ENCODE measurements at regions not wholly inside any gene's neighbourhood (a gene's known extent, or its start where the extent isn't known, plus 50 kb on each side); places are given as distances from the start of the nearest gene placed in this dataset.
"Not testable (repeated sequence)": the region's sequence is repeated elsewhere in the genome, so short reads cannot be mapped to it uniquely, and the experiment has no call there.

DNA sequence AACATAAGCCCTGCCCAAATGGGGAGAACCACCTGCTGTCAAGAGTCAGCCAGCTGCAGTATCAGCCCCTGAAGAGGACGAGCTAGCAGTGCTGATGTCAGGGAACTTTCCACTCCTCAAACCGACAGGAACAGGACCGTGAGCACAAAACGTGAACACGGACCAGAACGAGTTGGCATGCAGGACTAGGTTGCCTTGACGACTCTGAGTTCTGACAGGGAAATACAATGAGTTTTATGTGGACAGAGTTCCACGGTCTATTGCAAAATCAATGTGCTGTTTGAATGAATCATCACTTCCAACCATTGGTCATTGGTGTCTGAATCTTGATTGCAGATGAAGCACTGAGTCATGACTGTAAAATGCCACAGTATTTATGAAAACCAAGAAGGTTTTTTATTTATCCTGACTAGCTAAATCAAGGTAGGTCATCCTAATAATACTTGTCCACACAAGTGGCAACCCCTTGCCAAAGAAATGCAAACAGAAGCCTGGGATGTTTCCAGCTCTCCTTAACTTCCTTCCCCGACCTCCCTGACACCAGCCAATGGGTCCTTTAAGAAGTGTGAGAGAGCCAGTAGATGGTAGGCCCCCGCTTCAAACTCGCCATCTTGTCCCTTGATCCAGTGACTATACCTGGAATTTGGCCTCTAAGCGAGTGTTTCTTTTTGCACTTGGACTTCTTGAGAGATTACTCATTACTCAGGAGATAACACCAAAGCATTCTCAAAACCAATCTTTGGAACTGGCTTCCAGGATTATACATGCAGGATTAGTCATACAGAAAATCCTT, 119.6 kb downstream of the ASB7 start:
- peak; percentile 57 for DNase-seq

DNA sequence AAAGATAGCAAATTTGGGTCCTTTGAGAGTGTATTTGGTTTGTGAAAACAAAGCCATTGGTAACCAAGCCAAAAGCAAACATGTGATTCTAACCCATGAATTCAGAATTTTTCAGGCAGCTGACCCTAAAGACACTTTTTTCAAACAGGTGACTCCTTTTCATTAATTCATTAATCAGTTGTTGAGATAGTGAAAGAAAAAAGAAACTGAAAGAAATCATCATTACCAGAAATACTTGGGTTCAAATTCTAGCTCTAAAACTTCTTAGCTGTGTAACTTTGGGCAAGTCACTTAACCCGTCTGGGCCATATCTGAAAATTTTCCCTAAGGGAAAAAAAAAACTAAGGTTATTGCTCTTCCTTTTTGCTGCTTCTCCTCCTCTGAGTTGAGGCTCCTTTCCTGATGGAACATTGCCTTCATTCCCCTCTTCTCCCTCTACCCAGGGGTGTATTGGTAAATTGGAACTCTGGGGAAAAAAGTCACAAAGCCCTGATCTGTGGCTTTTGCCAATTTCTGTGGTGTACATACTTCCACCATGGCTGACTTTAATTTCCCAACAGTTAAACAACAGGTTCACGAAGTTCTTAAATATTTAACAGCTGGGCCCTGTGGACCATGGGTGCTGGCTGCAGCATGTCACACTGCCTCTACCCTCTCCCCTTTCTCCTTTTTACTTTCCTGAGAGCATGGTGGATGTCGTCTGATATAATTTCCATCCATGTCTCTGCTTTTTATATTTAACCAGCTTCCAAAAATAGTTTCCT, 120.3 kb downstream of the ASB7 start:
- no peak for DNase-seq

DNA sequence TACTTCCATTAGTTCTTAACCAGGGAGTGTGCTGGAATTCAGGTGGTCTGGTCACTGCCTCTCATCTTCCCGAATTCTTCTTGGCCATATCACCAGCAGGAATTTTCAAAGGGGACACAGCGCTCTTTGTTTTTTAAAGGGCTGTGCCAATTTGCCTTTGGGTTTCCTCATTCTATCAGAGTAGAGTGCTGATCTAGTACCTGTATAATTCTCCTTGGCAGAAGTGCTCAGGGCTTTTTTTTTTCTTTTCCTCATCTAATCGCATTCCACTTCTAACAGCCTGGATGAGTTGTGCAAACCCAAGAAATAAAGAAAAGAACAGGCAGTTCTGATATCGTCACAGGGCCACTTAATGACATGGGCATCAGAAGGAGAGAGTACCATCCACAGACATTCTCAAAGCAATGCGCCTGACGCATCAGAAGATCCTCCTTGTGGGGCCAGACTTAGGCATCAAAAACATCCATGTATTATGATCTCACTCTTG, 121.0 kb downstream of the ASB7 start:
- DNase-seq, result no peak

DNA sequence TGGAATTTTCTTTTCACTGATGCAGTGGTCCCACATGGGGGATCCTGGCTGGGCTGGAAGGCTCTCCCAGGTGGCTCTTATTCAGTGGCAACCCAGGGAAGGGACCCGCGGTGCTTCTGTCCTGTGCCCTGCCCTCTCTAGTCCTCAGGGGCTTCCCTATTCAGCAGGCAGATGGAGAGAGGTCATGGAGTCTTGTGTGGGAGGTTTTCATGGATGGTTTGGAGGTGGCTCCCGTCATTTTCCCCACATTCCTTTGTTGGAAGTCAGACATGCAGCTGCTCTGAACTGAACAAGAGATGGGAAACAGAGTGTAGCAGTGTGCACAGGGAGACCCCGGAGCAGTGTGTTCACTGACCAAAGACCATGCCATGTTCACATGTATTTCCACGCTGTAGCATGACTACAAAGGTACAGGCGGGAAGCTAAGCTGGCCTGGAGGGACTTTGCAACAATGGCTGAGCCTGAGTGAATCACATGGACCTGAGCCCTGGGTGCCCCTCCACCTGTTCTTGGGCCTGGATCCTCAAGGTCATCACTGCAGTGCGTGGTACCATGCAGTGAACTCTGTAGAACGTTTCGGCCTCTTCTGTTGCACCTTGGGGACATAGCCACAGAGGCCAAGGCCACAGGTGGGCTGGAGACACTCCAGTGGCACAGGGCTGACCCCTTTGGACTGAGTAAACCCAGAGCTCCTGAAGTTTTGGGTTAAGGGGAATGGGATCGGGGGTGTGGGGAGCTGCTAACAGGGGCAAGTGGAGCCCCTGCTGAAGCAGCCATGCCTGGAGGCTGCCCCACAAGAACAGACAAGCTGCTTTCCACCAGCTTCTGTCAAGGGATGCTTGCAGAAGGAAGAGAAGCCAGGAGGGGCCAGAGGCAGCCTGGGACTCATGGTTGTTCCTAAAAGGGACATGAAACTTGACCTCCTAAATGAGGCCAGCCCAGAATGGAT, 123.0 kb downstream of the ASB7 start:
- no peak for DNase-seq

DNA sequence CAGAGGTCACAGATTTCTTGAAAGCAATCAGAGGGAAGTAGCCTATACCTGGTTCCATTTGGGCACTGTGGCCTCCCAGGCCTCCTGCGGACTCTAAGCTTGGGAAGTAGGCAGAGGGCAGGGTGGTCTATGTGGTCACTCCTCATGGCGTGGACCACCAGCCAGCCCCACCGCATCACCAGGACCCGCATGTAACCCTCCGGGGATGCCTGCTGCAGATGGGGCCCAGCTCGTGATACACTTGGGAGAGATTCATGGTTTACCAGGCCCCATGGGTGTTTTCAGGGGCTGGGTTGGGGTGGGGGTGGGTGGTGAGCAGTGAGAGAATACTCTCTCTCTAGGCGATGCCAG, 123.7 kb downstream of the ASB7 start:
- no peak for DNase-seq

DNA sequence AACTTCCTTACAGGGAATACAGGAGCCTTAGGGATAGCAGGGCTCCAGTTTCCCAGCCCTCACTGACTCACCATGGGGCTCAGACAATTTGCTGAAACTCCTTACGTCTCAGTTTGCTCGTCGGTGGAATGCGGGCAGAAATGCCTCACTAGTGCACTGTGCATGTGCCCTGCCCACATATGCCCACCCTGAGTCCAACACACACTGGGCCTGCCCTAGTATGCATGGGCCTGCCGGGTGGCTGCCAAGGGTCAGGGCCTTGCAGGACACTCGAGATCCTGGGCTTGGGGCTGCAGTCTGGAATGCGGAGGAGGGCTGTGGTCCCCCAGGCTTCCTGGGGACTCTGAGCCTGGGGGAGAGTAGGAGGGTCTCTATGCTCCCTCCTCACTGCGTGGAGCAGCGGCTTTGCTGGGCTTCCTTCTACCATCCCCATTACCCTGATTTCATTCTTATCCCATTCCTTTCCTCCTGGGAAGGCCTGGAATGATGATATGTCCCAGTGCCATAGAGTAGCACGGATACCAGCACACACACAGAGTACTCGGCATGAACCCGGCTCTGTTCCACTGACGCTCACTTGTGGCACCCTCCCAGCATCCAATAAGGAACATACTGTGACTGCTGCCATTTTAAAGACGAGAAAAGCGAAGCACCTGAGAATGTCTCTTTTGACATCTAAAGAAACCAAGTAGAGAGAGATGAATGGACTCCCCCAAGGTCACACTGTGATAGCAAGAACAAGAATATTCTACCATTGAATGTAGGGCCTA, 124.2 kb downstream of the ASB7 start:
- no peak for DNase-seq

DNA sequence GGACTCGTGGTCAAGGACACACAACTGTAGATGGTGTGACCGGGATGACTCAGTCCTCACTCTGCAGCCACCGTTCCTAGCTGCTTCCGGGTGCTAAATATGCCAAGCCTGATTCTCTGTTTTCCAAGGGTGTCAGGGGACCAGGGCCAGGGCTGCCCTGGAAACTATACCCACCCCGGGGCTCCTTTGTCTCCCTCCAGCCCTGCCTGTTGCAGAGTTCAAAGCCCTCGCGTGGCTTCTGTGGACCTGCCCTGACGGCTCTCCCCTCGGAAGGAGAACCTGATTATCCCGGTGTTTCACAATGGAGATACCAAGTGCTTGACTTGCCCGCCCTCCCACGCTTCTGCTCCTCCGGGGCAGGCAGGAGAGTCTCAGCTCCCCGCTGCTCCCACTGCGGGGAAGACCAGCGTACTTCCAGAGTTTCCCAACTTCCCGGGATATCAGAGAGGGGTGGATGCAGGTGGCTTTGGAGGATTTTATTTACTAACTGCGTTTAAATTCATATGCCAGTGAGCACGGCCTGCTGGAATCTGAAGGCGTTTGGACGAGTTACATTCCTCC, 125.0 kb downstream of the ASB7 start:
- DNase-seq, result no peak

DNA sequence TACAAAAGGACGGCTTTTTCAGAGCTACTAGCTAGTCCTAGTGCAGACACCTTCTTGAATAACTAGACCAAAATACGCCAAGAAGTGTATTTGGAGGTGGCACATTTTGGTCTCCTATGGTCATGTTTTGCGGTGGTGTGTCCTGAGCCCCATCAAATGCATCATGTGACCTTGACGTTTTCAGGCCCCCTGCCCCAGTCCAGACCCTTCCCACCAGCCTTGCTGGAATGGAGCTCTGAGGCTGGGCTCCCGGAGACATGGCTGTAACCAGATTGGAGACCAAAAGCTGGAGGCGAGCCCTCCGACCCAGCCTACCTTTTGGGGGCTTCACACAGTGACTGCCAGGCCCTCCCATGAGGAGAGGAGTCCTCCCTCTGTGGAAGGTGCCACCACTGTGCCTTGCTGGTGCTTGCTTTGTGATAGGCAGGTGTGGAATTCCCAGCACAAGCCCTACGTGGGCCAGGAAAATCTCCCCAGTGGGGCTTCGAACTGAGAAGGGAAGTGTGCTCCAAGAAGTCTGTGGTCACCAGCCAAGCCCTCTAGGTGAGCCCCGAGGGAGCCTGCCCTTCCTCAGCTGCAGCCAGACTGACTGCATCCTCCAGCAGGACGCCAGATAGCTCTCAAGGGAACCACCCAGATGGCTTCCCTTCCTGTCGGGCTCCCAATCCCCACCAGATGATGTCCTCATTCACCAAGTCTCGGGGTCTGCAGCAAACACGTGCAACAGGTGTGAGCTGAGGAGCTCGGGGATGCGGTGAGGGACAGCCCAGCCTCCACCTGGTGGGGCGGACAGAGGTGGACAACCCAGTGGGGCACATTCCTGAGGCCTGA, 126.2 kb downstream of the ASB7 start:
- no peak for DNase-seq

DNA sequence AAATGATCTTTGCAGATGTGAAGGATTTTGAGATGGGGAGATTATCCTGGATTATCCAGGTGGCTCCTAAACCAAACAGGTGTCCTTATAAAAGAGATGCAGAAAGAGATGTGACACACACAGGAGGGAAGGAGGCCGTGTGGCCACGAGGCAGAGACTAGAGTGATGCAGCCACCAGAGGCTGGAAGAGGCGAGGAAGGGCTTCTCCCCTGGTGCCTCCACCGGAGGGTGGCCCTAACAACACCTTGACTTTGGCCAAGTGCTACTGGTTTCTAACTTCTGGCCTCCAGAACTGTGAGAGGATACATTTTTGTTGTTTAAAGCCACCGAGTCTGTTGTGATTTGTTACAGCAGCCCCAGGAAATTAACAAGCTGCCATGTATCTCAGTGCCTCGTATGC, 127.1 kb downstream of the ASB7 start:
- DNase-seq, result no peak

DNA sequence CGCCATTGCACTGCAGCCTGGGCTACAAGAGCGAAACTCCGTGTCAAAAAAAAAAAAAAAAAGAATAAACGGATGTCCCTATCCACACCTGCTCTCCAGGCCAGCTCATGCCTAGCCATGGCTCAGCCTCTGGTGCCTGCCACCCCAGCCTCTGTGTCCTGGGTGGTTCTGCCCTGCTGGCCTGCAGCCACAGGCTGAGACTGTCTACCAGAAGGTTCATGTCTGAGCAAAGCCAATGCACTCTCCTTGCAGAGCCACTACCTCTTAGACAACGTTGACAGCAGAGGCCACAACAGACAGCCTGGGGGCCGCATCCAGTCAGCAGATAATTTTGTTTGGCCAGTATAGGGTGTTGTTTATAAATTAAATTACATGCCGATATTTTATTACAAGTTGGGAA, 127.7 kb downstream of the ASB7 start:
- no peak for DNase-seq

DNA sequence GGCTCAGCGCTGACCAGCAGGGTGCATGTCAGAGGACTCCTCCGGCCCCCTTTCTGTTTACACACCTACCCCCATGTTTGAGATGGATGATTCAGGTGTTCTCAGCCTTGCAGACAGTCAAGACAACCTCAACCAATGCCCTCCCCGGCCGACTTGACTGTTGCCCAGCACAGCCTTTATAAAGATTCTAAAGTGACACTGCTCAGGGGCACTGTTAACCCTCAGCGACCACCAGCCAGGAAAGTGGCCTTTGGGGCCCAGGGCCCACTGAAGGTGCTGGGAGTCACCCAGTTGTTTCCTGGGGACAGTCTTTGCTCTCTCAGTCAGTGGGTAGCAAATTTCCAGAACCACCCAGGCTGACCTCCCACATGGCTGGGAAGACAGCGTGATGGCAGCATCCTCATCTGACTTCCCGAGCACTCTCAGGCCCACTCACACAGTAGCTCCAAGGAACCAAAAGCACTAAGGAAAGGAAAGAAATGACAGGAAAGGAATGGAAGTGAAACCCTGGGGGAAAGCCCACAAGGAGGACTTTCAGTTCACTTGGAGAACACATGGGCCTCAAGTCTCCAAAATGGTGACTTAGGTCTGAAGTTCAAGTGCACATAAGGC, 128.4 kb downstream of the ASB7 start:
- DNase-seq, result no peak

DNA sequence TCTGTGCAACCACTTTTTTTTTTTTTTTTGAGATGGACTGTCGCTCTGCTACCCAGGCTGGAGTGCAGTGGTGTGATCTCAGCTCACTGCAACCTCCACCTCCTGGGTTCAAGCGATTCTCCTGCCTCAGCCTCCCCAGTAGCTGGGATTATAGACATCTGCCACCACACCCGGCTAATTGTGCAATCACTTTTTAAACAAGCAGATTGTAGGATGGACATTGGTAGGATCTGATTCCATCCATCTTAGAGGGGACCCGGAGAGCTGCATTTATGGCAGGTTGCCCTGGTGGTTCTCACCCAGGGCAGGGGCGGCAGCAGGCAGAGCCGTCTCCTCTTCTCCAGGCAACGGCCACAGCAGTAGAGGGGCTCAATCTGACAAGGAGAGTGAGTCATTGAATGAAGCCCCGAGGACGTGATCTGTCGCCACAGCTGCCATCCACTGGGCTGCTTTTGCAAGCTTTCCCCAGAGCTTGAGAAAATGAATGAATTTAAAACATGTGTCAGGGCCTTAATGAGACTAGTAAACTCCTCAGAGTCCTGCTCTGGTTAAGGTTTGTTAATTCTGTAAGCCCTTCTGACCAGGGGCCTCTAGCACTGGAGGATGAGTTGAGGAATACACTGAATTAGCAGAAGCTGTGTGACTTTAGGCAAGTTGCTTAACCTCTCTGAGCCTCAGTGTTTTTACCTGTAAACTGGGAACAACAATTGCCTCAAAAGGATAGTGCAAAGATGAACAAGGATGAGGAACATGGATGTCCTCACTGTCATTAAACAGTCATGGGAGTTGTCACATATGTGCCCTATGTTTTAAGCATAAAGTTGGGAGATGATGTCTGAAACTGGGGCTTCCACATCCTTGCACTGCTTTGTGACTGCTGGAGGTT, 129.1 kb downstream of the ASB7 start:
- no peak for DNase-seq

DNA sequence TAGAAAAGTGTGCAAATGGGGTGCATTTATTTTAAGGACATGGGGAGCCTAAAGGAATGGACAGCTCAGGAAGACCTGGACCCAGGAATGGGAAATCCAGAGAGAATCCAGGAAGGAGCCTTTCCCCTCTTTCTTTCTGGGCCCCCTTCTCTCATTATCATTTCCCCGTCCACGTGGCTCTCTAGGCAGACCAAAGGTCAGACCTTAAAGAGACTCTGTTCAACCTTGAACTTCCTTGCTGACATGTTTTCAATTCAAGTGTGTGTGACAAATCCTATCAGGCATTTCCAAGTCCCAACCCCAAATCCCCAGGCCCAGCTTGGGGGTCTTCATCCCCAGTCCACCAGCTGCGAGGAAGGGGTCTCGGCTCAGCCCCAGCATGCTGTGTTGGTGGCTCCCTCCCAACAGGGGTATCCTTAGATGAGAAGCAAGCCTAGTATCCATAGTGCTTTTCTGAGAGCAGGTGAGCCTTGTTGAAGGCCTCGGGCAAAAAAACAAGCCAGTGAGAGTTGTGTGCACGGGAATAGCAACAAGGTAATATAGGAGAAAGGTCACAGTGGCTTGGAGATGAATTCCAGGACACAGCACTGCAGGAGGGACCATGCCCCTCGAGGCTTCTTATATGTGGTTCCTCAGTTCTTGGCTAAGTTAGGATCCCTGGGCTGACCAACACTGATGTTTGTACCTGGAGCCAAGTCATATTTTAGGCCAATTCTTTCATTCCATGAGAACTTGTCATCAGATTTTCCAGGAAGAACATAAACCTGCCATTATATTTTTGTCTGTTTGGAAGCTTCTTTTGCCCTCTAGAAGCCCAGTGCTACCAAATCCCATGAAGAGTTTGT, 130.0 kb downstream of the ASB7 start:
- DNase-seq, result no peak

DNA sequence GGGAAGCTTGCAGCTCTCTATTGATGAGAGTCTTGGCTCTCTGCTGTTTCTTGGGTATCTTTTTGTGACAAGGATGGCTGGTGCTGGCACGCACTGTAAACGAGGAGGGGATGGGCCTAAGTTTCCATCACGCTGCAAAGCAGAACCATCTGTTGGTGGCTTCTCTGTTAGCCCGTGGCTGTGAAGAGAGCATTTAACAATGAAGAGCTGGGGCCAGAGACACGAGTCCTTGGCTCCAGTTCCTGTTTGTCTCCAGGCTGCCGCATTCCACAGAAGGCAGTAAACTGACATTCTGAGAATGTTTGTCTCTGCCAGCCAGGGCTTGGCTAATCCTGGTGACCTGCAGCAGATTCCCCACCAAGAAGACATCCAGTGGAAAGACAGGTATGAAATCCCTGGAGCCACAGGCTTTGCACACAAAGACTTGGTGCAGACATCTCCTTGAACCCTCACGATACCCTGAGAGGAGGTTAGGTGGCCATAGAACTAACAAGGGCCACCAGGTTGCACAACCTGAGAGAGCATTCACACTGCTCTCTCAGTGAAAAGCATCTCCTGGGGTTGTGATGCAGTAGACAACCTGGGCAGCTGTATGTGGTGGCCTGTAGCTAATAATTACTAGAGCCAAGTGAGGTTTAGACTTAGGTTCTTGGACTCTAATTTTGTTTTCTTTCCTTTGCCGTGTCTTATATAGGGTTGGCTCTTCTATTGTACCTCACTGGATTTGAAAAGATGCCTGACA, 130.9 kb downstream of the ASB7 start:
- no peak for DNase-seq

DNA sequence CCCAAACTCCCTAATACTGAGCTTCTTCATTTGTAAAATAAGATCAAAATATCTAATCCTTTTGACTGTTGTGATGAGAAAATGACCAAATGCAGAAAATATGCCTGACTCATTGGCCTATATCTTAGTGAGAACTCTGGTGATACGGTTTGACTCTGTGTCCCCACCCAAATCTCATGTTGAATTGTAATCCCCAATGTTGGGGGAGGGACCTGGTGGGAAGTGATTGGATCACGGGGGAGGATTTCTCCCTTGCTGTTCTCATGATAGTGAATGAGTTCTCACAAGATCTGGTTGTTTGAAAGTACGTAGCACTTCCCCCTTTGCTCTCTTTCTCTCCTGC, 131.4 kb downstream of the ASB7 start:
- DNase-seq, result not testable (repeated sequence)

DNA sequence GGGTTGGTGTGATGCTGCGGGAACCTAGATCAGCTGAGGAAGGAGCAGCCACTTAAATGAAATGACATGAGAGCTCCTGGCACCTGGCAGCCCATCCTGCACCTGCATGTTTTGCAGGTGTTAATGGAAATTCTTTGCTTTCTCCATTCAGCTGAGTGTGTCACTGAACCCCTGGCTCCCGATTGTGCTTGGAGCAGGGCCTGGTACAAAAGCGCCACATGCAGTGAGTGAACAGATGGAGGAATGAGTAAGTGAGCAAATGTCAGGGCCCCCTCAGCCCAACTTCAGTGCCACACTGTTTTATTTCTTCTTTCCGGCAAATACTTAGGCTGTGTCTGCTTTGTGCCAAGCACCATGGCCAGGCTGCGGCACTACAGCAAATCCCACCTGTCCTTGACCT, 132.2 kb downstream of the ASB7 start:
- DNase-seq, result no peak

DNA sequence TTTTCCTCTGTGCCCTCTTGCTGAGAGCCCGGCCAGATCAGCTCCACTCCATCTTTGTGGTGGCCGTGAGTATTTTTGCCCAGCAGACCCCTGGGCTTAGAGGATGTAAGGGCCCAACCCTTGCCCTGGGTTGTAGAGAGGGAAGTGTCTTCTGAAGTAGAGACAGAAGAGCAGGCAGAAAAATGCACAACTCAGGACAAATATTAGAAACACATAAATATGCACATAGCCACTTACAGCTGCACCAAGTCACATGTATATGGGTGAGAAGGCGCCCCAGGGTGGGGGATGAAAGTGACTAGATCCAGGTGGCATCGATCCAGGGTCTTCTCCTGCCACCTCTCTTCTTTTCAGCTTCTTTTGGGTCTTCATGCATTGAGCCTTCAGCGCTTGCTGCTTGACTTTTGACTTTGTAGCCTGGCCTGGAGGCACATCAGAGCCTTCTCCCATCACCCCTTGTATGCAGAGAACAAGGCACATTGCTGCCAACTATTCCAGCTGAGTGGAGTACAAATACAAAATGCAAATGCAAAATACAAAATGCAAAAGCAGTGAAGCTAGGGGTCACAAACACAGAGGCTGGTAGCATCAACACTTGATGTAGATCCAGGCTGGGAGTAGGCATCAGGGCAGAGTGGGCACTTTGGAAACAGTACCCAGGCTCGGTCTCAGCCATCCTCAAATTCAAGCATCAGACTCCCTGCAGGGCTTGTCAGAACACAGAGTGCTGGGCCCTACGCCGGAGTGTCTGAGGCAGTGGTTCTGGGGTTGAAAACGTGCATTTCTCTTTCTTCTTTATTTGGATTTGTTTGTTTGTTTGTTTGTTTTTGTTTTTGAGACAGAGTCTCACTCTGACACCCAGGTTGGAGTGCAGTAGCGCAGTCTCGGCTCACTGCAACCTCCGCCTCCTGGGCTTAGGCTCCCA, 133.0 kb downstream of the ASB7 start:
- no peak for DNase-seq

Measured in NCI-H187 treated with DMSO at 0.1 percent for 48 hours (cell line).